ENCODE measurements at regions not wholly inside any gene's neighbourhood (a gene's known extent, or its start where the extent isn't known, plus 50 kb on each side); places are given as distances from the start of the nearest gene placed in this dataset.

DNA sequence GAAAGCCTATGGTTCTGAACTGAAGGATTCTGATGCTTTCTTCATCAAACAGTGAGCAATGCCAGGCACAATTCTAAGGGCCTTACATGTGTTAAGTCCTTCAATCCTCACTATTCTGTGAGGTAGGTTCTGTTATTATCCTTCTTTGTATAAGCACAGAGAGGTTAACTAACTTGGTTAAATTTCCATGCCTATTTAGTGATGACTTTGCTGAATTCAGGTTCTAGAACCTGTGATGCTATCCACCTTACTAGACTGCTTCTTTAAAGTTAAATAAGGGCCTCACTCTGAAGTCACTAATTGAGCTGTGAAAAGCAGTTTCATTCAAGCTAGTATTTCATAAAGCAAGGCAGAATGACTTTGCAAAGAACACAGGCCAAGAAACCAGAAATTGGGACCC, 138.9 kb upstream of the PARP11 start:
- TF ChIP-seq EZH2 (IDR thresholded peaks at IDR 0.05; ENCODE audit: low read depth): no peak
- TF ChIP-seq, protein P1, sequence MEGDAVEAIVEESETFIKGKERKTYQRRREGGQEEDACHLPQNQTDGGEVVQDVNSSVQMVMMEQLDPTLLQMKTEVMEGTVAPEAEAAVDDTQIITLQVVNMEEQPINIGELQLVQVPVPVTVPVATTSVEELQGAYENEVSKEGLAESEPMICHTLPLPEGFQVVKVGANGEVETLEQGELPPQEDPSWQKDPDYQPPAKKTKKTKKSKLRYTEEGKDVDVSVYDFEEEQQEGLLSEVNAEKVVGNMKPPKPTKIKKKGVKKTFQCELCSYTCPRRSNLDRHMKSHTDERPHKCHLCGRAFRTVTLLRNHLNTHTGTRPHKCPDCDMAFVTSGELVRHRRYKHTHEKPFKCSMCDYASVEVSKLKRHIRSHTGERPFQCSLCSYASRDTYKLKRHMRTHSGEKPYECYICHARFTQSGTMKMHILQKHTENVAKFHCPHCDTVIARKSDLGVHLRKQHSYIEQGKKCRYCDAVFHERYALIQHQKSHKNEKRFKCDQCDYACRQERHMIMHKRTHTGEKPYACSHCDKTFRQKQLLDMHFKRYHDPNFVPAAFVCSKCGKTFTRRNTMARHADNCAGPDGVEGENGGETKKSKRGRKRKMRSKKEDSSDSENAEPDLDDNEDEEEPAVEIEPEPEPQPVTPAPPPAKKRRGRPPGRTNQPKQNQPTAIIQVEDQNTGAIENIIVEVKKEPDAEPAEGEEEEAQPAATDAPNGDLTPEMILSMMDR (conservative IDR thresholded peaks at IDR 0.05): no peak

All from PC-9 (cell line).